Glutamatergic neuron (in vitro differentiated cells): ENCODE measurements at regions not wholly inside any gene's neighbourhood (a gene's known extent, or its start where the extent isn't known, plus 50 kb on each side); places are given as distances from the start of the nearest gene placed in this dataset.

Experiments used
- DNase-seq: peaks from one replicate; pipeline ENCODE4 v3.0.0; 2022
- H3K27ac Mint-ChIP-seq: one replicate; pipeline ENCODE4 v1.8.0; 2020; ENCODE audit warnings: mild to moderate bottlenecking, mixed read lengths, inconsistent platforms; ENCODE audit not compliant: unreplicated experiment
- H3K27me3 Mint-ChIP-seq: one replicate; pipeline ENCODE4 v1.8.0; 2020; ENCODE audit warnings: mild to moderate bottlenecking, moderate library complexity, mixed read lengths, inconsistent platforms; ENCODE audit not compliant: unreplicated experiment
- H3K36me3 Mint-ChIP-seq: one replicate; pipeline ENCODE4 v1.8.0; 2020; ENCODE audit warnings: mild to moderate bottlenecking, mixed read lengths, inconsistent platforms; ENCODE audit not compliant: unreplicated experiment
- H3K4me1 Mint-ChIP-seq: one replicate; pipeline ENCODE4 v1.8.0; 2020; ENCODE audit warnings: mild to moderate bottlenecking, low read depth, mixed read lengths, inconsistent platforms; ENCODE audit not compliant: unreplicated experiment
- H3K4me3 Mint-ChIP-seq: one replicate; pipeline ENCODE4 v1.8.0; 2020; ENCODE audit warnings: mild to moderate bottlenecking, mixed read lengths, inconsistent platforms; ENCODE audit not compliant: unreplicated experiment
- H3K9me3 Mint-ChIP-seq: one replicate; pipeline ENCODE4 v1.8.0; 2020; ENCODE audit warnings: mild to moderate bottlenecking, moderate library complexity, mixed read lengths, inconsistent platforms; ENCODE audit not compliant: unreplicated experiment
- TF ChIP-seq, protein P1 (sequence below): fragments of 200-600 bp; sonication (generic); IDR thresholded peaks from one replicate; pipeline ENCODE4 v1.5.0; 2021; ENCODE audit not compliant: partially characterized antibody, unreplicated experiment

DNA sequence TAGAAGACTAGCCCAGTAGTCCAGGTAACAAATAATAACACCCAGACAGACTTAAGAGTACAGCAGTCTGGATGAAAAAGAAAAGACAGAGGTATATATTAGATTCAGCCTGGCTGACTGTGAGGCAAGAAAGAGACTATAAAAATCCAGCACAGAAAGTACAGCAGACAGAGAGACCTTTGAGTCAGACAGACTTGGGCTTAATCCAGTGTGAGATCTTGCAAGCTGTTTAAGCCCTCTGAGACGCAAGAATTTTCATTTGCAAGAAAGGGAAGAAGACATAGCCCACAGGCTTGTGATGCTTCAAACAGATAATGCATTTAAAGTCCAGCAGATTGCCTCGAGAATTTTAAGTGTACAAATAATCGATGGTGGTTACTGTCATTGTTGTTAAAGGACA is 471.4 kb downstream of the LIG4 start:
- no peak overlapping the region for H3K4me3 Mint-ChIP-seq
- H3K27me3 Mint-ChIP-seq, result peaks cover 1% of the 10 kb centered on the region
- TF ChIP-seq, protein P1, sequence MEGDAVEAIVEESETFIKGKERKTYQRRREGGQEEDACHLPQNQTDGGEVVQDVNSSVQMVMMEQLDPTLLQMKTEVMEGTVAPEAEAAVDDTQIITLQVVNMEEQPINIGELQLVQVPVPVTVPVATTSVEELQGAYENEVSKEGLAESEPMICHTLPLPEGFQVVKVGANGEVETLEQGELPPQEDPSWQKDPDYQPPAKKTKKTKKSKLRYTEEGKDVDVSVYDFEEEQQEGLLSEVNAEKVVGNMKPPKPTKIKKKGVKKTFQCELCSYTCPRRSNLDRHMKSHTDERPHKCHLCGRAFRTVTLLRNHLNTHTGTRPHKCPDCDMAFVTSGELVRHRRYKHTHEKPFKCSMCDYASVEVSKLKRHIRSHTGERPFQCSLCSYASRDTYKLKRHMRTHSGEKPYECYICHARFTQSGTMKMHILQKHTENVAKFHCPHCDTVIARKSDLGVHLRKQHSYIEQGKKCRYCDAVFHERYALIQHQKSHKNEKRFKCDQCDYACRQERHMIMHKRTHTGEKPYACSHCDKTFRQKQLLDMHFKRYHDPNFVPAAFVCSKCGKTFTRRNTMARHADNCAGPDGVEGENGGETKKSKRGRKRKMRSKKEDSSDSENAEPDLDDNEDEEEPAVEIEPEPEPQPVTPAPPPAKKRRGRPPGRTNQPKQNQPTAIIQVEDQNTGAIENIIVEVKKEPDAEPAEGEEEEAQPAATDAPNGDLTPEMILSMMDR, result no peak
- no peak overlapping the region for H3K27ac Mint-ChIP-seq
- peaks cover 7% of the 10 kb centered on the region for H3K36me3 Mint-ChIP-seq
- H3K9me3 Mint-ChIP-seq, result peaks cover 2% of the 10 kb centered on the region
- peaks cover 19% of the 10 kb centered on the region for H3K4me1 Mint-ChIP-seq
- no peak for DNase-seq

DNA sequence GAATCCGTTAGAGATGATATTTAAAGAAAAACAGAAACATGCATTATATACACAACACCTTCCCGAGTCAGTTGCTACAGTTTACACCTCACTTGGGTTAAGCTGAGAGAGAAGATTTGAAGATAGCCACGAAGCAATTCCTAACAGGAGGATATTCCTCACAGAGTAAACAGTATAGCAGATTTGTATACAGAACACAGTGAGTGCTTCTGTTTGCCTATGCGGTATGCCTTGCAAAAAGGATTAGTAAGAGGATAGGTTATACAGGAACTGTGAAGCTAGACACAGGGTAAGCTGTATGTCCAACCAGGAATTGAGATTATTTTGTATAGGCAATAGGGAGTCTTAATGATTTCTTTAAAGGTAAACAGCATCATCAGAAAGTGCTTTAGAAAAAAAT is 471.8 kb downstream of the LIG4 start:
- H3K4me1 Mint-ChIP-seq, result peaks cover 19% of the 10 kb centered on the region
- H3K27ac Mint-ChIP-seq, result peak overlapping the region; percentile 13
- DNase-seq, result no peak
- H3K4me3 Mint-ChIP-seq, result no peak overlapping the region
- TF ChIP-seq, protein P1, result no peak
- H3K27me3 Mint-ChIP-seq, result peaks cover 1% of the 10 kb centered on the region
- peaks cover 2% of the 10 kb centered on the region for H3K9me3 Mint-ChIP-seq
- peaks cover 7% of the 10 kb centered on the region for H3K36me3 Mint-ChIP-seq

DNA sequence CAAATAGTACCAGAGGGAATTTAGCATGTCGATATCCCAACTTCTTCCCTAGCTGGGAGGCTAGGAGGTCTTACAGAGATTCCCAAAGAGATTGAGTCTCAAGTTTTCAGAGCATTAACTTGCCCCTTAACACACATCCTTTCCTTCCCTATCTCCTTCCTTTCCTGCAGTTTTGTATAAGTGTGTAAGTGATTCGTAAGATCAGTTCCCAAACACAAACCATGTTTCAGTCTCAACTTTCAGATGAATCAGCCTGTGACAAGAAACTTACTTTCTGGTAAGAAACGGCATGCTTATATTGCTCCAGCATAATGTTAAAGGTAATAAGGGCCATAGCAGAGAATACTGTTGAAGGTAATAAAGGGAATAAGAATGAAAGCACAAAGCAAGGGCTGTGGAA is 472.2 kb downstream of the LIG4 start:
- TF ChIP-seq, protein P1, result no peak
- Mint-ChIP-seq H3K9me3 (peaks cover 2% of the 10 kb centered on the region), H3K4me1 (peaks cover 19% of the 10 kb centered on the region), H3K36me3 (peaks cover 7% of the 10 kb centered on the region), H3K27ac (peak overlapping the region; percentile 13), H3K4me3 (no peak overlapping the region), H3K27me3 (peaks cover 1% of the 10 kb centered on the region)
- DNase-seq, result no peak

DNA sequence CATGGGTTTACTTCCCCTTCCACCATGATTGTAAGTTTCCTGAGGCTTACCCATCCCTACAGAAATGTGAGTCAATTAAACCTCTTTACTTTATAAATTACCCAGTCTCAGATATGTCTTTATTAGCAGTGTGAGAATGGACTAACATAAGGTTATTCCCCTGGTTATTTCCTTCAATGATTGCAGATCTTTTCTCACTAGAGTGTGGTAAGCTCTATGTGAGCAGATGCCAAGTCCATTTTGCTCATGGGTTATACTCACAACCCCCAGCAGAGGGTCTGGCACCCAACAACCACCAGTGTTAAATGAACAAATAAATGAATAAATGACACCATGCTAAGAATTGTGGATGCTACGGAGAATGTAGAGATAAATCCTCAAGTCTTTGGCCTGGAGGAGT is 472.8 kb downstream of the LIG4 start:
- Mint-ChIP-seq H3K4me3 (no peak overlapping the region), H3K4me1 (peaks cover 19% of the 10 kb centered on the region), H3K36me3 (peaks cover 7% of the 10 kb centered on the region), H3K27ac (peak overlapping the region; percentile 15), H3K9me3 (peaks cover 2% of the 10 kb centered on the region), H3K27me3 (peaks cover 1% of the 10 kb centered on the region)
- no peak for DNase-seq
- TF ChIP-seq, protein P1, result peak; percentile 46

DNA sequence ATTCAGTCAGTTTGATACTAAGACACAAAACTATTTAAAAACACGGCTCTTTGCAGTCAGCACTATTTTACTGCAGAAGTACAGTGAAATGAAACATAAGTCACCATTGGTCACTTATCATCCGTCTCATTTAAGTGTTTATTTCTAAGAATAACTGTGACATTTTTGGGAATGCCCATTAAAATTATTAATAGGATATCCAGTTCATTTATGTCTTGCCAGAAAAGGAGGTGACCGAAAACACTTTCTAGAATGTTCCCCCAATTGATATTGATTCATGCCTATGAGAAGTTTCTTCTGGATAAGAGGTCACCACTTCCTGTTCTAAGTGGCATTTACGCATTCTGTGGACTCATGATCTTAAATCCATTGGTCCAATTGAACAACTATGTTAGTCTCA is 477.3 kb downstream of the LIG4 start:
- peaks cover 8% of the 10 kb centered on the region for H3K4me1 Mint-ChIP-seq
- no peak overlapping the region for H3K27ac Mint-ChIP-seq
- TF ChIP-seq, protein P1, result no peak
- no peak for DNase-seq
- peaks cover 7% of the 10 kb centered on the region for H3K36me3 Mint-ChIP-seq
- H3K4me3 Mint-ChIP-seq, result no peak overlapping the region
- no peaks in the 10 kb centered on the region for H3K9me3 Mint-ChIP-seq
- no peaks in the 10 kb centered on the region for H3K27me3 Mint-ChIP-seq
